GM21447 (cell line): ENCODE measurements at regions not wholly inside any gene's neighbourhood (a gene's known extent, or its start where the extent isn't known, plus 50 kb on each side); places are given as distances from the start of the nearest gene placed in this dataset.
"Not testable (repeated sequence)": the region's sequence is repeated elsewhere in the genome, so short reads cannot be mapped to it uniquely, and the experiment has no call there.

Source experiments
- ATAC-seq: cut with Tn5 transposase; IDR thresholded peaks from one replicate; pipeline ENCODE4 v1.9.1; 2021; ENCODE audit not compliant: unreplicated experiment

GRCh38 chr7:10648289-10648688 lies 325.4 kb upstream of the PHF14 start:
- no peak for ATAC-seq

GRCh38 chr7:10649120-10649519 lies 324.6 kb upstream of the PHF14 start:
- ATAC-seq, result not testable (repeated sequence)

GRCh38 chr7:10655031-10655430 lies 318.6 kb upstream of the PHF14 start:
- ATAC-seq, result no peak

- ATAC-seq, result no peak
Observed at GRCh38 chr7:10657201-10657600, 316.5 kb upstream of the PHF14 start.

GRCh38 chr7:10657837-10658236 lies 315.8 kb upstream of the PHF14 start:
- ATAC-seq, result no peak

GRCh38 chr7:10662491-10662890 lies 311.2 kb upstream of the PHF14 start:
- no peak for ATAC-seq

GRCh38 chr7:10662982-10663884 lies 310.4 kb upstream of the PHF14 start:
- no peak for ATAC-seq

- ATAC-seq, result no peak
Observed at GRCh38 chr7:10672186-10672585, 301.5 kb upstream of the PHF14 start.

GRCh38 chr7:10677211-10677610 lies 296.5 kb upstream of the PHF14 start:
- no peak for ATAC-seq

GRCh38 chr7:10677668-10678232 lies 295.9 kb upstream of the PHF14 start:
- ATAC-seq, result no peak

GRCh38 chr7:10684606-10685005 lies 289.1 kb upstream of the PHF14 start:
- ATAC-seq, result no peak

GRCh38 chr7:10685040-10685439 lies 288.6 kb upstream of the PHF14 start:
- ATAC-seq, result no peak

- no peak for ATAC-seq
Observed at GRCh38 chr7:10688544-10688943, 285.1 kb upstream of the PHF14 start.

- no peak for ATAC-seq
Observed at GRCh38 chr7:10696064-10696463, 277.6 kb upstream of the PHF14 start.

GRCh38 chr7:10703059-10703458 lies 270.6 kb upstream of the PHF14 start:
- no peak for ATAC-seq

- ATAC-seq, result no peak
Observed at GRCh38 chr7:10703981-10704380, 269.7 kb upstream of the PHF14 start.

GRCh38 chr7:10704653-10705052 lies 269.0 kb upstream of the PHF14 start:
- no peak for ATAC-seq

- peak; percentile 100 for ATAC-seq
Observed at GRCh38 chr7:10706875-10707493, 266.7 kb upstream of the PHF14 start.

- ATAC-seq, result peak; percentile 19
Observed at GRCh38 chr7:10707519-10707918, 266.2 kb upstream of the PHF14 start.

GRCh38 chr7:10708447-10708846 lies 265.2 kb upstream of the PHF14 start:
- no peak for ATAC-seq

- ATAC-seq, result no peak
Observed at GRCh38 chr7:10718768-10719167, 254.9 kb upstream of the PHF14 start.

GRCh38 chr7:10720042-10720441 lies 253.6 kb upstream of the PHF14 start:
- no peak for ATAC-seq
